ENCODE measurements at regions not wholly inside any gene's neighbourhood (a gene's known extent, or its start where the extent isn't known, plus 50 kb on each side); places are given as distances from the start of the nearest gene placed in this dataset.

DNA sequence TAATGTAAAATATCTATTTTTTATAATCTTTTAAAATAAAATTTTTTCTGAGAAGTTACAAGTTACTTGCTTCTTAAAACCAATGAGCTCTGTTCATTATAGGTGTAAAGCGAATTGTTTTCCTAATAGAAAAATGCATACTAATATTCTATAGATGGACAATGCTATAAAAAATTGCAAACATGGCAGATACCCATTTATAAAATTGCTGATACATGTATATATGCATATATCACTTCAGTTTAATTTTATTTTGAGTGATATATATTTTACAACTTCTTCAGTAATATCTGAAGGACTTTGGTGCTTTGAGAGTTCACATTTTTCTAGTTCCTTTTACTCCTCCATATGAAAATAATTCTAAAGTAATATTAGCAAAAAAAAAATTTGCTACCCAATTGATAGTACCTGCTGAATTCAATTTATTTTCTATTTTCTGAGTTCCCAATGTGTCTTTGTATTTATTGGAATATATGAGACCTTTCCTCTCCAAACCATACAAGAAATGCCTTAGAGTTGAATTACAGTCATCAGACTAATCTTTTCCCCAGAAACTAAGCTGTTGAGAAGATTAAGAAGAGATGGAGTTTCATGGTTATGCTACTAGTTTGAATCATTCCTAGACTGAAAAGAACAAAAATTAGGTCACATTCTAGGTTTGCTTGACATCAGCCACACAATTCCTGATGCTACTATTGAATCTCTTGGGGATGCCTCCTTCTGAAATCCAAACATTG is 1937.5 kb upstream of the SEL1L start (continued):
- TF ChIP-seq, protein P1, sequence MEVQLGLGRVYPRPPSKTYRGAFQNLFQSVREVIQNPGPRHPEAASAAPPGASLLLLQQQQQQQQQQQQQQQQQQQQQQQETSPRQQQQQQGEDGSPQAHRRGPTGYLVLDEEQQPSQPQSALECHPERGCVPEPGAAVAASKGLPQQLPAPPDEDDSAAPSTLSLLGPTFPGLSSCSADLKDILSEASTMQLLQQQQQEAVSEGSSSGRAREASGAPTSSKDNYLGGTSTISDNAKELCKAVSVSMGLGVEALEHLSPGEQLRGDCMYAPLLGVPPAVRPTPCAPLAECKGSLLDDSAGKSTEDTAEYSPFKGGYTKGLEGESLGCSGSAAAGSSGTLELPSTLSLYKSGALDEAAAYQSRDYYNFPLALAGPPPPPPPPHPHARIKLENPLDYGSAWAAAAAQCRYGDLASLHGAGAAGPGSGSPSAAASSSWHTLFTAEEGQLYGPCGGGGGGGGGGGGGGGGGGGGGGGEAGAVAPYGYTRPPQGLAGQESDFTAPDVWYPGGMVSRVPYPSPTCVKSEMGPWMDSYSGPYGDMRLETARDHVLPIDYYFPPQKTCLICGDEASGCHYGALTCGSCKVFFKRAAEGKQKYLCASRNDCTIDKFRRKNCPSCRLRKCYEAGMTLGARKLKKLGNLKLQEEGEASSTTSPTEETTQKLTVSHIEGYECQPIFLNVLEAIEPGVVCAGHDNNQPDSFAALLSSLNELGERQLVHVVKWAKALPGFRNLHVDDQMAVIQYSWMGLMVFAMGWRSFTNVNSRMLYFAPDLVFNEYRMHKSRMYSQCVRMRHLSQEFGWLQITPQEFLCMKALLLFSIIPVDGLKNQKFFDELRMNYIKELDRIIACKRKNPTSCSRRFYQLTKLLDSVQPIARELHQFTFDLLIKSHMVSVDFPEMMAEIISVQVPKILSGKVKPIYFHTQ (CRISPR knock-in tag; IDR thresholded peaks at IDR 0.05): no peak
- no peak for TF ChIP-seq PRRX2 (CRISPR knock-in tag; IDR thresholded peaks at IDR 0.05)
- TF ChIP-seq TP53 (CRISPR knock-in tag; IDR thresholded peaks at IDR 0.05): no peak
- TF ChIP-seq JUN (CRISPR knock-in tag; IDR thresholded peaks at IDR 0.05): no peak
- TF ChIP-seq, protein P2, sequence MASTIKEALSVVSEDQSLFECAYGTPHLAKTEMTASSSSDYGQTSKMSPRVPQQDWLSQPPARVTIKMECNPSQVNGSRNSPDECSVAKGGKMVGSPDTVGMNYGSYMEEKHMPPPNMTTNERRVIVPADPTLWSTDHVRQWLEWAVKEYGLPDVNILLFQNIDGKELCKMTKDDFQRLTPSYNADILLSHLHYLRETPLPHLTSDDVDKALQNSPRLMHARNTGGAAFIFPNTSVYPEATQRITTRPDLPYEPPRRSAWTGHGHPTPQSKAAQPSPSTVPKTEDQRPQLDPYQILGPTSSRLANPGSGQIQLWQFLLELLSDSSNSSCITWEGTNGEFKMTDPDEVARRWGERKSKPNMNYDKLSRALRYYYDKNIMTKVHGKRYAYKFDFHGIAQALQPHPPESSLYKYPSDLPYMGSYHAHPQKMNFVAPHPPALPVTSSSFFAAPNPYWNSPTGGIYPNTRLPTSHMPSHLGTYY (CRISPR knock-in tag; IDR thresholded peaks at IDR 0.05): no peak

GRCh38 chr14:83473416-83474235 is 1940.0 kb upstream of the SEL1L start:
- Mint-ChIP-seq H3K9me3 (no peaks in the 10 kb centered on the region), H3K27ac (no peak overlapping the region), H3K4me1 (no peaks in the 10 kb centered on the region), H3K27me3 (ENCODE audit: low read depth) (no peaks in the 10 kb centered on the region), H3K36me3 (no peaks in the 10 kb centered on the region), H3K4me3 (no peak overlapping the region)
- DNase-seq (ENCODE audit: low spot score) (no peak), ATAC-seq (no peak)
- TF ChIP-seq FOXP1 (CRISPR knock-in tag; IDR thresholded peaks at IDR 0.05; ENCODE audit: borderline replicate concordance) (no peak), ZBTB21 (CRISPR knock-in tag; IDR thresholded peaks at IDR 0.05; ENCODE audit: borderline replicate concordance) (no peak)
- POLR2A ChIA-PET: no interaction called here
- CTCF ChIA-PET: no interaction called here

DNA sequence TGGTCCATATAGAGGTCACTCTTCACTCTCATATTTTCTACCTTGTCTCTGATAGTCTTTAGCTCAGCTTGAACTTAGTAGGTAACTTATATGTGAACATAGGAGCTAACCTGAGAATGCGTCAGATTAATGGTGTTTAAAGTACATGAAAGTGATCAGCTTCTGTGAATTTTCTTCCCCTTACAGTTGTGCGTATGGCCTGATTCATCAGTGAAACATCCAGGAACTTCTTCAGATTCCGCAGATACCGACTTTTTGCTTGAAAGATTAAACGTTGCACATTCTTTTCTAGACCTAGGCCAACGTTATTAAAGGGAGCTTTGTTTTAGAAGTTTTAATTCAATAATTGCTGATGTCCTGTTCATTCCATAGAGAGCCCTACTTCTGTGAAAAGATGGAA is 1945.1 kb upstream of the SEL1L start:
- DNase-seq (ENCODE audit: low spot score) (no peak), ATAC-seq (no peak)
- no peaks in the 10 kb centered on the region for H3K36me3 Mint-ChIP-seq
- H3K27ac Mint-ChIP-seq: no peak overlapping the region
- POLR2A ChIA-PET: interaction anchor here (0.6 kb wide), 1 partner anchor 272 kb away, joined by 4 read pairs; no protein-coding TSS in a partner anchor
- no peaks in the 10 kb centered on the region for H3K4me1 Mint-ChIP-seq
- H3K27me3 Mint-ChIP-seq (ENCODE audit: low read depth): no peaks in the 10 kb centered on the region
- CTCF ChIA-PET: interaction anchor here (0.8 kb wide), 1 partner anchor 171 kb away, joined by 3 read pairs; no protein-coding TSS in a partner anchor
- H3K9me3 Mint-ChIP-seq: no peaks in the 10 kb centered on the region
- H3K4me3 Mint-ChIP-seq: no peak overlapping the region
- no peak for TF ChIP-seq MLX (CRISPR knock-in tag; IDR thresholded peaks at IDR 0.05)
- TF ChIP-seq ZNF532 (CRISPR knock-in tag; IDR thresholded peaks at IDR 0.05; ENCODE audit: borderline replicate concordance): no peak
- no peak for TF ChIP-seq ZNF396 (CRISPR knock-in tag; IDR thresholded peaks at IDR 0.05; ENCODE audit: borderline replicate concordance)
- TF ChIP-seq ZBTB21 (CRISPR knock-in tag; IDR thresholded peaks at IDR 0.05; ENCODE audit: borderline replicate concordance): no peak
- no peak for TF ChIP-seq KAT7 (CRISPR knock-in tag; IDR thresholded peaks at IDR 0.05; ENCODE audit: borderline replicate concordance)
- TF ChIP-seq, protein P3, sequence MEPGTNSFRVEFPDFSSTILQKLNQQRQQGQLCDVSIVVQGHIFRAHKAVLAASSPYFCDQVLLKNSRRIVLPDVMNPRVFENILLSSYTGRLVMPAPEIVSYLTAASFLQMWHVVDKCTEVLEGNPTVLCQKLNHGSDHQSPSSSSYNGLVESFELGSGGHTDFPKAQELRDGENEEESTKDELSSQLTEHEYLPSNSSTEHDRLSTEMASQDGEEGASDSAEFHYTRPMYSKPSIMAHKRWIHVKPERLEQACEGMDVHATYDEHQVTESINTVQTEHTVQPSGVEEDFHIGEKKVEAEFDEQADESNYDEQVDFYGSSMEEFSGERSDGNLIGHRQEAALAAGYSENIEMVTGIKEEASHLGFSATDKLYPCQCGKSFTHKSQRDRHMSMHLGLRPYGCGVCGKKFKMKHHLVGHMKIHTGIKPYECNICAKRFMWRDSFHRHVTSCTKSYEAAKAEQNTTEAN (CRISPR knock-in tag; IDR thresholded peaks at IDR 0.05): no peak
- TF ChIP-seq, protein P4, sequence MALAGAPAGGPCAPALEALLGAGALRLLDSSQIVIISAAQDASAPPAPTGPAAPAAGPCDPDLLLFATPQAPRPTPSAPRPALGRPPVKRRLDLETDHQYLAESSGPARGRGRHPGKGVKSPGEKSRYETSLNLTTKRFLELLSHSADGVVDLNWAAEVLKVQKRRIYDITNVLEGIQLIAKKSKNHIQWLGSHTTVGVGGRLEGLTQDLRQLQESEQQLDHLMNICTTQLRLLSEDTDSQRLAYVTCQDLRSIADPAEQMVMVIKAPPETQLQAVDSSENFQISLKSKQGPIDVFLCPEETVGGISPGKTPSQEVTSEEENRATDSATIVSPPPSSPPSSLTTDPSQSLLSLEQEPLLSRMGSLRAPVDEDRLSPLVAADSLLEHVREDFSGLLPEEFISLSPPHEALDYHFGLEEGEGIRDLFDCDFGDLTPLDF (CRISPR knock-in tag; IDR thresholded peaks at IDR 0.05): no peak
- TF ChIP-seq, protein P5, sequence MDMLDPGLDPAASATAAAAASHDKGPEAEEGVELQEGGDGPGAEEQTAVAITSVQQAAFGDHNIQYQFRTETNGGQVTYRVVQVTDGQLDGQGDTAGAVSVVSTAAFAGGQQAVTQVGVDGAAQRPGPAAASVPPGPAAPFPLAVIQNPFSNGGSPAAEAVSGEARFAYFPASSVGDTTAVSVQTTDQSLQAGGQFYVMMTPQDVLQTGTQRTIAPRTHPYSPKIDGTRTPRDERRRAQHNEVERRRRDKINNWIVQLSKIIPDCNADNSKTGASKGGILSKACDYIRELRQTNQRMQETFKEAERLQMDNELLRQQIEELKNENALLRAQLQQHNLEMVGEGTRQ (CRISPR knock-in tag; IDR thresholded peaks at IDR 0.05): no peak
- no peak for TF ChIP-seq ZNF138 (CRISPR knock-in tag; conservative IDR thresholded peaks at IDR 0.05)
- TF ChIP-seq, protein P2 (CRISPR knock-in tag; IDR thresholded peaks at IDR 0.05): no peak
- TF ChIP-seq NR3C1 (CRISPR knock-in tag; conservative IDR thresholded peaks at IDR 0.05; ENCODE audit: low read depth): no peak

Measured in WTC11 (cell line).